Immature natural killer cell (primary cell): ENCODE measurements at regions not wholly inside any gene's neighbourhood (a gene's known extent, or its start where the extent isn't known, plus 50 kb on each side); places are given as distances from the start of the nearest gene placed in this dataset.

Experiments
- DNase-seq, 3 donors: peaks; one replicate each; pipeline ENCODE4 v3.0.0; 2022; ENCODE audit warnings: mixed read lengths in 1 of 3
- H3K27ac Mint-ChIP-seq, 6 donors: one replicate each; pipeline ENCODE4 v1.8.0; 2020; ENCODE audit warnings: mixed read lengths in 6 of 6, mild to moderate bottlenecking in 5 of 6, inconsistent platforms in 4 of 6, moderate library complexity in 3 of 6
- H3K27me3 Mint-ChIP-seq, 3 donors: one replicate each; pipeline ENCODE4 v1.8.0; 2020 to 2021; ENCODE audit warnings: low read depth in 3 of 3, mild to moderate bottlenecking in 3 of 3, mixed read lengths in 3 of 3, moderate library complexity in 3 of 3, inconsistent platforms in 1 of 3
- H3K36me3 Mint-ChIP-seq, 3 donors: one replicate each; pipeline ENCODE4 v1.8.0; 2020; ENCODE audit warnings: mixed read lengths in 3 of 3, inconsistent platforms in 2 of 3, mild to moderate bottlenecking in 2 of 3
- H3K4me1 Mint-ChIP-seq, 2 donors: one replicate each; pipeline ENCODE4 v1.8.0; 2020; ENCODE audit warnings: inconsistent platforms in 2 of 2, mild to moderate bottlenecking in 2 of 2, mixed read lengths in 2 of 2, moderate library complexity in 1 of 2
- H3K4me3 Mint-ChIP-seq, 5 donors: one replicate each; pipeline ENCODE4 v1.8.0; 2020; ENCODE audit warnings: mild to moderate bottlenecking in 5 of 5, mixed read lengths in 5 of 5, inconsistent platforms in 3 of 5, moderate library complexity in 3 of 5
- H3K9me3 Mint-ChIP-seq, 6 donors: one replicate each; pipeline ENCODE4 v1.8.0; 2020; ENCODE audit warnings: mild to moderate bottlenecking in 6 of 6, mixed read lengths in 6 of 6, inconsistent platforms in 4 of 6, moderate library complexity in 3 of 6

GRCh38 chr3:193800138-193801043 lies 207.4 kb downstream of the OPA1 start:
- Mint-ChIP-seq H3K9me3 (no peaks in the 10 kb centered on the region), H3K4me3 (no peak overlapping the region), H3K4me1 (no peaks in the 10 kb centered on the region), H3K36me3 (no peaks in the 10 kb centered on the region), H3K27me3 (peaks cover 2 to 3% (median 2%) of the 10 kb centered on the region in 3 donors), H3K27ac (no peak overlapping the region)
- DNase-seq = no peak

DNA sequence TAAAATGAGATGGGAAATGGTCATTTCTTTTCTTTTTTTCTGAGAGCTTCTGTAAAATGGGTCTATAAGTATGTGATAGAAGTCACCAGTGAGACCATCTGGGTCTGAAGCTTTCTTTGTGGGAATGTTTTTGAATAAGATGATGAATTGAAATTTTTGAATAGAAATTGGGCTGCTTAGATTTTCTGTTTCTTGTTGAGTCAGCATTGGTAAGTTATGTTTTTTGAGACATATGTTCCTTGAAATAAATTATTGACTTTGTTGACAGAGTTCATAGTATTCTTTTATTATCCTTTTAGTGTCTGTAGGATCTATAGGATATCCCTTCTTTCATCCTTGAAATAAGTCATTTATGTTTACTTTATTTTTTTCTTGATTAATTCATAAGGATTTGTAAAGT lies 208.1 kb downstream of the OPA1 start:
- no peak for DNase-seq
- H3K36me3 Mint-ChIP-seq = no peaks in the 10 kb centered on the region
- H3K27me3 Mint-ChIP-seq = peaks cover 0 to 3% (median 2%) of the 10 kb centered on the region in 3 donors
- no peak overlapping the region for H3K27ac Mint-ChIP-seq
- H3K4me1 Mint-ChIP-seq = no peaks in the 10 kb centered on the region
- H3K9me3 Mint-ChIP-seq = no peaks in the 10 kb centered on the region
- no peak overlapping the region for H3K4me3 Mint-ChIP-seq

GRCh38 chr3:193803288-193803687 lies 210.3 kb downstream of the OPA1 start:
- no peaks in the 10 kb centered on the region for H3K9me3 Mint-ChIP-seq
- no peak overlapping the region for H3K4me3 Mint-ChIP-seq
- H3K27me3 Mint-ChIP-seq = peaks cover 0 to 3% (median 2%) of the 10 kb centered on the region in 3 donors
- DNase-seq = no peak
- no peak overlapping the region for H3K27ac Mint-ChIP-seq
- H3K36me3 Mint-ChIP-seq = no peaks in the 10 kb centered on the region
- no peaks in the 10 kb centered on the region for H3K4me1 Mint-ChIP-seq

- DNase-seq = no peak
- H3K27me3 Mint-ChIP-seq = peaks cover 0 to 5% (median 2%) of the 10 kb centered on the region in 3 donors
- no peaks in the 10 kb centered on the region for H3K9me3 Mint-ChIP-seq
- no peak overlapping the region for H3K27ac Mint-ChIP-seq
- no peaks in the 10 kb centered on the region for H3K36me3 Mint-ChIP-seq
- H3K4me3 Mint-ChIP-seq = no peak overlapping the region
- H3K4me1 Mint-ChIP-seq = no peaks in the 10 kb centered on the region
Observed at GRCh38 chr3:193805448-193805847, 212.4 kb downstream of the OPA1 start.

GRCh38 chr3:193808317-193808716 lies 215.3 kb downstream of the OPA1 start:
- no peak for DNase-seq
- no peak overlapping the region for H3K27ac Mint-ChIP-seq
- peaks cover 0 to 6% (median 4%) of the 10 kb centered on the region in 3 donors for H3K27me3 Mint-ChIP-seq
- no peaks in the 10 kb centered on the region for H3K9me3 Mint-ChIP-seq
- H3K36me3 Mint-ChIP-seq = no peaks in the 10 kb centered on the region
- H3K4me1 Mint-ChIP-seq = no peaks in the 10 kb centered on the region
- H3K4me3 Mint-ChIP-seq = no peak overlapping the region

GRCh38 chr3:193809106-193809505 lies 216.1 kb downstream of the OPA1 start:
- H3K27ac Mint-ChIP-seq = no peak overlapping the region
- peaks cover under 1 to 6% (median 4%) of the 10 kb centered on the region in 3 donors for H3K27me3 Mint-ChIP-seq
- no peak overlapping the region for H3K4me3 Mint-ChIP-seq
- DNase-seq = no peak
- H3K36me3 Mint-ChIP-seq = no peaks in the 10 kb centered on the region
- H3K9me3 Mint-ChIP-seq = no peaks in the 10 kb centered on the region
- no peaks in the 10 kb centered on the region for H3K4me1 Mint-ChIP-seq

DNA sequence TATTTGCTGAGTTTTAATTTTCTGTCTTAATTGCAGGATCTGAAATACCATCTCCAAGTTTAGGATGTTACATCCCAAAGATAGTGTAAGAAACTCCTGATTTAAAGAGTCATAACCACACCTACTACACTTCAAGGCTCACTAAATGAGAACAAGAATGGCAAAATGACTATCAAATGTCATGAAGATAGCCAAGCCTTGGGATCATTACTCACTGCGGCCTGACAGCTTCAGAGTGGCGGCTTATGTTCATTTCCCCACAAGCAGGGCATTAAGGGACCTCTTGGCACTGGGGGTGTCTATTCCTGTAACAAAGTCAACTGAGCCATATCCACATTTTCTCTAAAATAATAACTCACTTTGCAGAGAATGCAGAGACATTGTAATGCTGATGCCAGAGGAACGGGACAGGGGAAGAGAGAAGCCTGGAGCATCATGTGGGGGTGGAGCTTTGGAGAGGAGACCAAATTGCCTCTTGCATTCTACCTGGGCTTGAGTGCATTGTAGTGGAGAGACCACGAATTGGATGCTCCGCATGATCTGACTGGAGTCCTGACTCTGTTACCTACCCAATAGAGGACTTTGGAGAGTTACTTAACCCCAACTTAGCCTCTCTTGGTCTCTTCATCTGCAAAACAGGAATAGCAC lies 219.2 kb downstream of the OPA1 start:
- no peaks in the 10 kb centered on the region for H3K4me1 Mint-ChIP-seq
- no peak overlapping the region for H3K4me3 Mint-ChIP-seq
- no peak for DNase-seq
- peaks cover 4% of the 10 kb centered on the region in 3 donors for H3K27me3 Mint-ChIP-seq
- no peaks in the 10 kb centered on the region for H3K9me3 Mint-ChIP-seq
- H3K36me3 Mint-ChIP-seq = no peaks in the 10 kb centered on the region
- H3K27ac Mint-ChIP-seq = no peak overlapping the region

DNA sequence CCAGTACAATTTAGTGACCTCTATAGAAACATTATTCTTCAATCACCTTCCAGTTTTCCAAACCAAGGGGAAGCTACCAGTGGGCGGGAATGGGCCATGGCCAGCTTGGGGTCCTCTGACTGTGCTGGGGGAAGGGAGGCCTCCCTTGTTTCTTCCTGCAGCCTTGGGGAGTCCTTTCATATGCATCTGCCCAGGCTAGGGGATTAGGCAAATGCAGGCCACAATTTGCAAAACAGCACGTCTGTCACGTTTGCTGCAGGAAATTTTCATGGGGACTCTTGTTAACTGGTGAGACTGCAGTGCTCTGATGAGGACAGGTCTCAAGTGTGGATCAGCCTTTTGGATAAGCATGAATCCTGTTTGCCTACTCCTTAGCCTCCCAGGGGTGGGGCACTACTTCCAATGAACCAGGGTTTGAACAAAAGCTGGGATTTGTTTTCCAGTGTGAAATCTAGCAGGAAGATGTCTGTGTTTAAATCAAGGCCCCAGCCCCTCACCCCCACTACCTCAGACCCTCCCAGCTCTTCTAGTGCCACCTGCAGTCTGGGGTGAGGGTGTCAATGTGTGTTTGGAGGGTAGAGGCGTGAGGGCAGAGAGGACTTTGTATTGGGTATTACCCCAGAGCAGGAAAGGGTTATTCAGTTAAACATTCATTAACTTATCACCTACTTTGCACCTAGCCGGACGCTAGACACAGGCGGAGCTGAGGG lies 219.9 kb downstream of the OPA1 start:
- Mint-ChIP-seq H3K27ac (no peak overlapping the region), H3K27me3 (peaks cover 4% of the 10 kb centered on the region in 3 donors), H3K4me1 (no peaks in the 10 kb centered on the region), H3K4me3 (no peak overlapping the region), H3K9me3 (no peaks in the 10 kb centered on the region), H3K36me3 (no peaks in the 10 kb centered on the region)
- DNase-seq = no peak

DNA sequence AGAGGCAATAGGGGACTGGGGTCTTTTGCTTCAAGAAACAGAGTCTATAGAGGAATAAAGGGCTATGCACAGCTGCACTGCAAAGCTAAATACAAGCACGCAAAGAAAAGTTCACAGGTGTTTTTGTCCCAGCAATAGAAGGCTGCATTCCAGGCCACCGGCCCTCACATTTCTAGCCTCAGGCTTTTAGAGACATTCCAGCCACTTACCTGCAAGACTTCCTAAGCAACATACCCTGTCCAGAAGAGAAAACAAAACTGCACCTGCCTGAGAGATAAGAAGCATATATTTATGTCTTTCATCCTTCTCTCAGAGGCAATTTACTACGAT lies 220.5 kb downstream of the OPA1 start:
- no peaks in the 10 kb centered on the region for H3K4me1 Mint-ChIP-seq
- H3K27ac Mint-ChIP-seq = no peak overlapping the region
- DNase-seq = no peak
- no peaks in the 10 kb centered on the region for H3K9me3 Mint-ChIP-seq
- no peaks in the 10 kb centered on the region for H3K36me3 Mint-ChIP-seq
- H3K27me3 Mint-ChIP-seq = peaks cover 4% of the 10 kb centered on the region in 3 donors
- no peak overlapping the region for H3K4me3 Mint-ChIP-seq

GRCh38 chr3:193814166-193814892 lies 221.3 kb downstream of the OPA1 start:
- H3K36me3 Mint-ChIP-seq = no peaks in the 10 kb centered on the region
- no peaks in the 10 kb centered on the region for H3K9me3 Mint-ChIP-seq
- no peak overlapping the region for H3K27ac Mint-ChIP-seq
- no peaks in the 10 kb centered on the region for H3K4me1 Mint-ChIP-seq
- no peak for DNase-seq
- H3K27me3 Mint-ChIP-seq = peaks cover 4% of the 10 kb centered on the region in 3 donors
- H3K4me3 Mint-ChIP-seq = no peak overlapping the region

DNA sequence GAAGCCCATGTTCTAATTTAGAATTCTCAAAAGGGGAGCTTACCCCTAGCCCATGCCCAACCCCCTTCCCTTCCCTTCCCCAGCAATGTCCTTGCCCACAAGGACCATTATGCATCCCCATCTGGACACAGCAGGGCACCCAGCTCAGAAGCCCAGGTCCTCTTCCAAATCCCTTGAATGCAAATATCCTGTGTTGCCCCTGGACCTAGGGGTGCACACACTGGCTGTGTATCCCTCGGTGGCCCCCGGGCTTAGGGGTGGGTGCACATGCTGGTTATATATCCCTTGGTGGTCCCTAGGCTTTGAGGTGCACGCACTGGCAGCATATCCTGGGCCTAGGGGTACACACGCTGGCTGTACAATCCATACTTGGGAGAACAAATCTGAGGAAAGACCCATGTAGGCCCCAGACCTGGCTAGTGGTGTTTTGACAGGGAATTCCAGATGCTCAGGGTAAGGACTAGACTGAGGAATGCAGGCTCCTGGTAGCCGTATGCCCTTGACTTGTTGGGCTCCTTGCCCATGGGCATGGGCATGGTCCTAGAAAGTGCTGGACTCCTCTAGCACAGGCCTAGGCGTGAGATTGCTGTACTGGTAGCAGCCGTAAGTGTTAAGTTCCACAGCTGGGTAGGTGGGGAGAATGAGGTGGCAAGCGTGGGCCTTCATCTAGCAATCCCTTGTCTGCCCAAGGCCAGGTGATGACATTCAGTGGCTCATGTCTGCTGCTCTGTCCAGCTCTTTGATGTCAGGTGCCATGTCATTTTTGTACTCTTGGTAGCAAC lies 222.4 kb downstream of the OPA1 start:
- H3K36me3 Mint-ChIP-seq = no peaks in the 10 kb centered on the region
- H3K4me1 Mint-ChIP-seq = no peaks in the 10 kb centered on the region
- peaks cover 2 to 4% (median 4%) of the 10 kb centered on the region in 3 donors for H3K27me3 Mint-ChIP-seq
- no peak overlapping the region for H3K4me3 Mint-ChIP-seq
- no peaks in the 10 kb centered on the region for H3K9me3 Mint-ChIP-seq
- DNase-seq = no peak
- no peak overlapping the region for H3K27ac Mint-ChIP-seq

DNA sequence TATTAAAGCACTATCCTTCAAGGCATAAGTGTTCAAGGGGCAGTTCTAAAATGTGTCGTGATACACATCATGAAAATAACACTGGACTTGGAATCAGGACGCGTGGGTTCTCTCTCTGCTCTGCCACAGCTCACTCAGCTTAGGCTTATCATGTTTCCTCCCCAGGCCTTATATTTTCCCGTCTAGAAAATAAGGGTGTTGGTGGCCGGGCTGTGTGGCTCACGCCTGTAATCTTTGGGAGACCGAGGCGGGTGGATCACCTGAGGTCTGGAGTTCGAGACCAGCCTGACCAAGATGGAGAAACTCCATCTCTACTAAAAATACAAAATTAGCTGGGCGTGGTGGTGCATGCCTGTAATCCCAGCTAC lies 223.0 kb downstream of the OPA1 start:
- H3K36me3 Mint-ChIP-seq = no peaks in the 10 kb centered on the region
- H3K4me1 Mint-ChIP-seq = no peaks in the 10 kb centered on the region
- no peak overlapping the region for H3K27ac Mint-ChIP-seq
- no peaks in the 10 kb centered on the region for H3K9me3 Mint-ChIP-seq
- peaks cover 2 to 4% (median 4%) of the 10 kb centered on the region in 3 donors for H3K27me3 Mint-ChIP-seq
- no peak overlapping the region for H3K4me3 Mint-ChIP-seq
- no peak for DNase-seq

DNA sequence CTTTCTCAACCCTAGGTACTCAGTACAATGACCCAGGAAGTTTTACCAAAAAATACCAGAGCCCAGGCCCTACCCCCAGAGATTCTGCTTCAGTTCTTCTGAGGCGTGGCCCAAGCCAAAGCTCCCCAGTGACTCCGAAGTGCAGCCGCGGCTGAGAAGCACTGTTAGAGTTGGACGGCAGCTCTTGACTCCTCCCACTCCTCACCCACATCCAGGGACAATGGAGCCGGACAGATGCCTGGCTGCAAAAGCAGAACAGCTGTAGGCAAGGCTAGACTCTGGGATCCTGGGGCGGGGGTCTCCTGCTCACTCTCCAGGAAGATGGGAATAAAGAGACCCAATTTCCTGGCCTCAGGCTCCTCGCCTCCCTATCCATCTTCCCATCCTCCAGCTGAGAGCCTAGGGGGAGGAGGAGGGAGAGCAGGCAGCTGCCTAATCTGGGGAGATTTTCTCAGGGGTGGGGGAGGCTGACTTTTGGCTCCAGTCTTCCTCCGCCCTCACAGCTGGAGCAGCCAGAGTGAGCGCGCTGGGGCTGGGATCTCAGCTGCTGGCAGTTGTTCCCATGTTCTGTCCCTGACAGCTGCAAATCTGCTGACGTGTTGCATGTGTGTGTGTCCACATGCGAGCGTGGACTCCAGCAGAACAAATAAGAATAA lies 223.8 kb downstream of the OPA1 start:
- no peak overlapping the region for H3K4me3 Mint-ChIP-seq
- no peak for DNase-seq
- peaks cover 0 to 4% (median 4%) of the 10 kb centered on the region in 3 donors for H3K27me3 Mint-ChIP-seq
- H3K27ac Mint-ChIP-seq = no peak overlapping the region
- no peaks in the 10 kb centered on the region for H3K9me3 Mint-ChIP-seq
- no peaks in the 10 kb centered on the region for H3K36me3 Mint-ChIP-seq
- H3K4me1 Mint-ChIP-seq = no peaks in the 10 kb centered on the region
